Osteocyte (in vitro differentiated cells): ENCODE measurements at regions not wholly inside any gene's neighbourhood (a gene's known extent, or its start where the extent isn't known, plus 50 kb on each side); places are given as distances from the start of the nearest gene placed in this dataset.

Experiments
- DNase-seq: peaks from one replicate; pipeline ENCODE4 v3.0.0; 2021; ENCODE audit warnings: mixed read lengths; ENCODE audit not compliant: unreplicated experiment; ENCODE audit errors: extremely low spot score
- H3K27ac Mint-ChIP-seq: one replicate; pipeline ENCODE4 v1.8.0; 2021; ENCODE audit warnings: mild to moderate bottlenecking, mixed read lengths; ENCODE audit not compliant: unreplicated experiment
- H3K27me3 Mint-ChIP-seq: one replicate; pipeline ENCODE4 v1.8.0; 2021; ENCODE audit warnings: mixed read lengths; ENCODE audit not compliant: unreplicated experiment
- H3K36me3 Mint-ChIP-seq: one replicate; pipeline ENCODE4 v1.8.0; 2021; ENCODE audit warnings: mixed read lengths; ENCODE audit not compliant: unreplicated experiment
- H3K4me1 Mint-ChIP-seq: one replicate; pipeline ENCODE4 v1.8.0; 2021; ENCODE audit warnings: mixed read lengths; ENCODE audit not compliant: unreplicated experiment
- H3K4me3 Mint-ChIP-seq: one replicate; pipeline ENCODE4 v1.8.0; 2021; ENCODE audit warnings: mild to moderate bottlenecking, moderate library complexity, mixed read lengths; ENCODE audit not compliant: unreplicated experiment
- H3K9me3 Mint-ChIP-seq: one replicate; pipeline ENCODE4 v1.8.0; 2021; ENCODE audit warnings: mixed read lengths; ENCODE audit not compliant: unreplicated experiment
- TF ChIP-seq, protein P1 (sequence below): fragments of 200-600 bp; sonication (generic); IDR thresholded peaks from 2 replicates; pipeline ENCODE4 v1.5.0; 2021; ENCODE audit warnings: antibody characterized with exemption, mild to moderate bottlenecking, moderate library complexity

DNA sequence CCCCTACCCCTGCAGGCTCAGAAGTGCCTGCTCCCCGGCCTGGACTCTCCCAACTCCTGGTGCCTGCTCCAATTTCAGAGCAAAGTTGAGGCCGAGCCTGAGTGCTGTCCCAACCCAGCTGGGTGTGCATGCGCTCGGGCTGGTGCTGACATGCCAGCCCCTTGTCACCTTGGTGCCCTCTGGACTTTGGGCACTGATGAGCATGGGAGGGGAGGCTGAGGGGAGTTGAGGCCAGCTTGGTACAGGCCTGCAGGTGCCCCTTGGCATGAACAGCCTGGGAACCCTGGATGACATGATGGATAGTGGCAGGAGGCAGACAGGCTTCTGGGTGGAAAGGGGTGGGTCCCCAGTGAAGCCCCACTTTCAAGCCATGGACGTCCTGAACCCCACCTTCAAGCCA is 366.1 kb upstream of the NEGR1 start:
- Mint-ChIP-seq H3K27me3 (peaks cover 28% of the 10 kb centered on the region), H3K4me1 (peaks cover 7% of the 10 kb centered on the region), H3K4me3 (no peak overlapping the region), H3K9me3 (no peaks in the 10 kb centered on the region), H3K36me3 (no peaks in the 10 kb centered on the region), H3K27ac (no peak overlapping the region)
- TF ChIP-seq, protein P1, sequence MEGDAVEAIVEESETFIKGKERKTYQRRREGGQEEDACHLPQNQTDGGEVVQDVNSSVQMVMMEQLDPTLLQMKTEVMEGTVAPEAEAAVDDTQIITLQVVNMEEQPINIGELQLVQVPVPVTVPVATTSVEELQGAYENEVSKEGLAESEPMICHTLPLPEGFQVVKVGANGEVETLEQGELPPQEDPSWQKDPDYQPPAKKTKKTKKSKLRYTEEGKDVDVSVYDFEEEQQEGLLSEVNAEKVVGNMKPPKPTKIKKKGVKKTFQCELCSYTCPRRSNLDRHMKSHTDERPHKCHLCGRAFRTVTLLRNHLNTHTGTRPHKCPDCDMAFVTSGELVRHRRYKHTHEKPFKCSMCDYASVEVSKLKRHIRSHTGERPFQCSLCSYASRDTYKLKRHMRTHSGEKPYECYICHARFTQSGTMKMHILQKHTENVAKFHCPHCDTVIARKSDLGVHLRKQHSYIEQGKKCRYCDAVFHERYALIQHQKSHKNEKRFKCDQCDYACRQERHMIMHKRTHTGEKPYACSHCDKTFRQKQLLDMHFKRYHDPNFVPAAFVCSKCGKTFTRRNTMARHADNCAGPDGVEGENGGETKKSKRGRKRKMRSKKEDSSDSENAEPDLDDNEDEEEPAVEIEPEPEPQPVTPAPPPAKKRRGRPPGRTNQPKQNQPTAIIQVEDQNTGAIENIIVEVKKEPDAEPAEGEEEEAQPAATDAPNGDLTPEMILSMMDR: no peak
- no peak for DNase-seq

DNA sequence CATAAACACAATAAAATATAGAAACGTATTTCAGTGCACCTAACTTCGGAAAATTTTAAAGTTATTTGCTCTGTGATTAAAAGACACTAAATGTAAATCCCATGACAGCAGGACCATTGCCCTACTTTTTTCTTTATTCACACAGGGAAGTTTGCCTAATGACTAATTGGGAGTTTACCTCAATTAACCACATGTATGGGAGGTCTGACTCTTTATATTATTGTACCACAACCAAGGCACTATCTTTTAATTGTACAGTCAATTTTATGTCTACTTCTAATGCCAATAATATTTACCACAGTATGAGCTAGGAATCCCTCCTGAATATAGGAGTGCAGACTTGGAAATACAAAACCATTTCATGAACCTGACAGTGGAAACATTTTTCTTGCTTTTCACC is 360.8 kb upstream of the NEGR1 start:
- TF ChIP-seq, protein P1: no peak
- H3K36me3 Mint-ChIP-seq: no peaks in the 10 kb centered on the region
- H3K9me3 Mint-ChIP-seq: peaks cover 8% of the 10 kb centered on the region
- no peak overlapping the region for H3K27ac Mint-ChIP-seq
- no peaks in the 10 kb centered on the region for H3K4me1 Mint-ChIP-seq
- peaks cover 33% of the 10 kb centered on the region for H3K27me3 Mint-ChIP-seq
- no peak overlapping the region for H3K4me3 Mint-ChIP-seq
- no peak for DNase-seq

DNA sequence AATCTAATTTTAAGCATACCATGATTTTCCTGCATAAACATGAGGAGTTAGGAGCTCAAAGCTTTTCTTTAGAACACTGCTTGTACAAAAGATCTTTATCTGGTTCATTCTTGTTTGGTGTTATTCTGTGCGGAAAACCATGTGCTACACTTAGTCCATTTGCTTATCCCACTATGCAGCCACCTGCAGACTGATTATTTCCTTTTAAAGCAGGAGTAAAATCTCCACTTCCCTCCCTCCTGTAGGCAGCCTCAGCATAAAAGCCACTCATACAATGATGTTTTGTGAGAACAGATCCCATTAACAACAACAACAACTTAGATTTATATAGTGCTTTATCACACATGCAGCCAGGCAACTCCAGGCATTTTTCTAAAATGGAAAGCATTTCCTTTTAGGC is 355.3 kb upstream of the NEGR1 start:
- Mint-ChIP-seq H3K27me3 (peaks cover 46% of the 10 kb centered on the region), H3K36me3 (no peaks in the 10 kb centered on the region), H3K27ac (no peak overlapping the region), H3K9me3 (peaks cover 8% of the 10 kb centered on the region), H3K4me1 (peaks cover 2% of the 10 kb centered on the region), H3K4me3 (no peak overlapping the region)
- TF ChIP-seq, protein P1: no peak
- DNase-seq: no peak

DNA sequence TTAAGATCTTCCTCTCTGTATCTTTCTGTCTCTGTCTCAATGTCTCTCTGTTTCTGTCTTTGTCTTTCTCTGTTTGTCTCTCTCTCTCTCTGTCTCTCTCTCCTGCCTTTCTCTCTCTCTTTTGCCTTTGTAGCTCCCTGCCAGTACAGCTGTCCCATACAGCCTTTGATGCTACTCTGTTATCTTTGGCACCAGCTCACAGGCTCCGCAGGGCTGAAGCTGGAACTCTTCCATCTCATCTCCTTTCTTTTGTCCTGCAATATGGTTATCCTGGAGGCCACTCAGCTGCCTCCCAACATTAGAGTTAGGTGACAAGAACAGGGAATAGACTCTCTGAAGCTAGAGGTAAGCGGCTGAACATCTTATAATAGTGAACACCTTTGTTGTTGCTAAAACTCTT is 354.3 kb upstream of the NEGR1 start:
- no peak for DNase-seq
- Mint-ChIP-seq H3K36me3 (no peaks in the 10 kb centered on the region), H3K4me1 (peaks cover 2% of the 10 kb centered on the region), H3K27ac (no peak overlapping the region), H3K27me3 (peaks cover 45% of the 10 kb centered on the region), H3K4me3 (no peak overlapping the region), H3K9me3 (peaks cover 8% of the 10 kb centered on the region)
- TF ChIP-seq, protein P1: no peak

DNA sequence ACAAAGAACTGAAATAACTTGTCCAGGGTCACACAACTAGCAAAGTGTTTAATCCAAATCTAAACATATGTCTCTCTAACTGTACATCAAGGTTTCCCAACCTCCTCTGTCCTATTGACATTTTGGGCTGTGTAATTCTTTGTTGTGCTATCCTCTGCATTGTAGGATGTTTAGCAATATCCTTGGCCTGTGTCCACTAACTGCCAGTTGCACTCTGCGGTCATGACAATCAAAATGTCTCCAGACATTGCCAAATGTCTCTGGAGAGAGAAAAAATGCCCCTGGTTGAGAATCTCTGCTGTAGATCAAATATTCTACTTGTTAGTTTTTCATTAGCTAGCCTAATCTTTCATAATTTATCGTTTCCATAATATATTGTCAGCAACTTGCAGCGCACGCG is 353.4 kb upstream of the NEGR1 start:
- Mint-ChIP-seq H3K36me3 (no peaks in the 10 kb centered on the region), H3K4me3 (no peak overlapping the region), H3K27ac (no peak overlapping the region), H3K9me3 (peaks cover 1% of the 10 kb centered on the region), H3K27me3 (peaks cover 51% of the 10 kb centered on the region), H3K4me1 (peaks cover 2% of the 10 kb centered on the region)
- no peak for DNase-seq
- TF ChIP-seq, protein P1: no peak
